Coronary artery (tissue), 2 donors: ENCODE measurements at regions not wholly inside any gene's neighbourhood (a gene's known extent, or its start where the extent isn't known, plus 50 kb on each side); places are given as distances from the start of the nearest gene placed in this dataset.

Experiments used
- DNase-seq: peaks from one replicate; pipeline ENCODE4 v3.0.0-alpha.2; 2017; ENCODE audit warnings: low spot score
- H3K27ac ChIP-seq, 2 donors: fragments of 200-600 bp; sonication (generic); one replicate each; pipeline ENCODE4 v1.5.1; 2016 to 2019
- H3K4me3 ChIP-seq: fragments of 200-600 bp; sonication (generic); 2 replicates; pipeline ENCODE4 v1.5.1; 2016; ENCODE audit warnings: mild to moderate bottlenecking, moderate library complexity
- CTCF ChIP-seq: fragments of 200-600 bp; sonication (generic); IDR thresholded peaks from one replicate; pipeline ENCODE4 v1.5.1; 2019; ENCODE audit warnings: antibody characterized with exemption

GRCh38 chr12:46111715-46112114 lies 121.3 kb upstream of the SCAF11 start:
- TF ChIP-seq CTCF: no peak
- no peak for DNase-seq
- Histone ChIP-seq H3K4me3 (no peak overlapping the region), H3K27ac (no peak overlapping the region)

- H3K4me3 ChIP-seq: no peak overlapping the region
- DNase-seq: no peak
- TF ChIP-seq CTCF: no peak
- no peak overlapping the region for H3K27ac ChIP-seq
Measured at GRCh38 chr12:46110928-46111699, 120.7 kb upstream of the SCAF11 start.

GRCh38 chr12:46110223-46110611 lies 119.8 kb upstream of the SCAF11 start:
- Histone ChIP-seq H3K4me3 (no peak overlapping the region), H3K27ac (no peak overlapping the region)
- TF ChIP-seq CTCF: no peak
- DNase-seq: no peak

GRCh38 chr12:46109343-46110222 lies 119.2 kb upstream of the SCAF11 start:
- DNase-seq: no peak
- no peak for TF ChIP-seq CTCF
- H3K4me3 ChIP-seq: no peak overlapping the region
- H3K27ac ChIP-seq: no peak overlapping the region

- no peak for TF ChIP-seq CTCF
- Histone ChIP-seq H3K27ac (no peak overlapping the region), H3K4me3 (no peak overlapping the region)
- DNase-seq: no peak
Measured at GRCh38 chr12:46108721-46109120, 118.3 kb upstream of the SCAF11 start.

GRCh38 chr12:46107591-46107990 lies 117.2 kb upstream of the SCAF11 start:
- Histone ChIP-seq H3K27ac (no peak overlapping the region), H3K4me3 (no peak overlapping the region)
- no peak for DNase-seq
- no peak for TF ChIP-seq CTCF
